ENCODE measurements at regions not wholly inside any gene's neighbourhood (a gene's known extent, or its start where the extent isn't known, plus 50 kb on each side); places are given as distances from the start of the nearest gene placed in this dataset.

DNA sequence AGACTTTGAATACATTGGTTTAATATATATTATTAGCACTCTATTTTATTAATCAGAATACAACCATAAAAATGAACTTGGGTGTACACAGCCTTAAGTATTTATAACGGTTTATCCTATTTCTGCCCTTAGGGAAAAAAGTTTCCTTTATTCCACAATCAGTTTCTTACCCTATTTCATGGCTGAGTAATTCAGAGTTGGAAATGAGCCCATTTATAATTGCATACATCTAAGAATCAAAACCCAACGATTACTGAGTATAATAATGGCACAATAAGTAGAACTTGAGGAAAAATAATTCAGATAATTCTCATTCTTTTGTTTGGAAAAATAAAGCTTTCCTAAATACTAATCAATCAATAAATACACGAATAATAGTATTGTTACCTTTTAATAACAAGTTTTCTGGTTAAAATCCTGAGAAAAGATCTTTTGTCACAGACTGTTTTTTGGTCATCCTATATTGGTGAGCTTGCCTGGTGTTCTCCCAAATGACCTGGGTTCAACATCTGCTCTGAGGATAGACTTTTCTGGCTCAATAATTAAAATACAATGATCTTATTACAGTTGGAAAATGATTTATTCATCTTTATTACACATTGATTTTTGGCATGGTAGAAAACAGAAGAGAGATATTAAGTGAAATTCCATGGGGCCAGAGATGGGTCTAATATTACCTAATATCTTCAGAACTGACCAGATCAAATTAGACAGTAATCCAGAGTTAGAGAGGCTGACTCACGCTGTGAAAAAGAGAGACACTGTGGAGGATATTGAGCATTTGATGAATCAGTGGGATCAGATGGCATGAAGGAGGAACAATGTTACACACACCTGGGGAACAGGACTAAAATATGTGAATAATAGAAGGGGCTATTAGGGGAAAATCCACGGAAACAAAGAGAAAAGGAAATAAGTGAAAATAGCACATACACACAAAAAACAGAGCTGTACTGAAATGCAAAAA is 162.1 kb upstream of the TBX18 start:
- no peak overlapping the region for H3K4me3 ChIP-seq (ENCODE audit: low read length)
- H3K36me3 ChIP-seq (ENCODE audit: control insufficient read depth, insufficient read depth, low read length), result no peaks in the 10 kb centered on the region
- H3K27me3 ChIP-seq (ENCODE audit: control insufficient read depth, insufficient read depth, low read length), result no peaks in the 10 kb centered on the region
- DNase-seq (ENCODE audit: low read depth, low spot score), result no peak
- WGBS (ENCODE audit: insufficient coverage, insufficient read length), result no CpG with 5 or more reads among the region's 5 CpGs
- no peaks in the 10 kb centered on the region for H3K9me3 ChIP-seq (ENCODE audit: control insufficient read depth, insufficient read depth, low read length)
- H3K27ac ChIP-seq (ENCODE audit: low read length), result no peak overlapping the region
- no peaks in the 10 kb centered on the region for H3K4me1 ChIP-seq (ENCODE audit: control insufficient read depth, insufficient read depth, low read length)

DNA sequence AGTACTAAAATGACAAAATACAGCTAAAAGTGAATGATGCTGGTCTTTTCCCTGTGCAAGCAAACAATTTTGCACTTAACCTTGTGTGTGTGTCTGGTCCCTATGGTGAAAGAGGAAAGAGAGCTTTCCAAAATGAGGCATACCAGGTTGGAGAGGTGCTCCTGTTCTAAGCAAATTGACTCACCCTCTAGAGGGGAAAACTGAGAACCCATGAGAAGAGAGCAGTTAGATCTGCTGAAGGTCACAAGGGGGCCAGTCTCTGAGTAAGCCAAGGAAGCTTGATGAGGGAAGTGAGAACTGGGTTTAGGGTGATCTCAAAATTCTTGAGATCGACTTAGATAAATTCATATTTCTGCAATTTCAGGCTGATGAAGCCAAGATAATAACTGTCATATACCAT is 157.5 kb upstream of the TBX18 start:
- Histone ChIP-seq H3K4me1 (ENCODE audit: control insufficient read depth, insufficient read depth, low read length) (no peaks in the 10 kb centered on the region), H3K4me3 (ENCODE audit: low read length) (no peak overlapping the region), H3K9me3 (ENCODE audit: control insufficient read depth, insufficient read depth, low read length) (no peaks in the 10 kb centered on the region), H3K27me3 (ENCODE audit: control insufficient read depth, insufficient read depth, low read length) (no peaks in the 10 kb centered on the region), H3K36me3 (ENCODE audit: control insufficient read depth, insufficient read depth, low read length) (no peaks in the 10 kb centered on the region), H3K27ac (ENCODE audit: low read length) (no peak overlapping the region)
- no peak for DNase-seq (ENCODE audit: low read depth, low spot score)
- WGBS (ENCODE audit: insufficient coverage, insufficient read length), result no CpG with 5 or more reads among the region's 1 CpG

DNA sequence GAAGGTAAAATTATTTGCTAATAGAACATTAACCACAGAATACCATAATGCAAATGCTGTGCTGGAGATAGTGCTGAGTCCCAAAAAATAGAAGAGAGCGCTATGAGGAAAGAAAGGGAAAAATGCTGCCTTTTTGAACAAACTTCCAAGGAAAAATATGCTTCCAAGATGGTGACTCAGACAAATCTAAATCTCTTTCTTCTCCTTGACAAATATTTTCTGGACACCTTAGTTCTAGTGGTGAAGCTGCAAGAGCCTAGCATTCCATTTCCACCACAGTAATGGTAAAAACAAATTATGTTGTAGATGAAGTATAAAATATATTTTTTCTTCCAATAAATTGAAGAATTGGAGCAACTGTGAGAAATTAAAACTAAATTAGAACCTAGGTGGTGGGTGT is 155.6 kb upstream of the TBX18 start:
- Histone ChIP-seq H3K27me3 (ENCODE audit: control insufficient read depth, insufficient read depth, low read length) (no peaks in the 10 kb centered on the region), H3K4me3 (ENCODE audit: low read length) (no peak overlapping the region), H3K9me3 (ENCODE audit: control insufficient read depth, insufficient read depth, low read length) (no peaks in the 10 kb centered on the region), H3K4me1 (ENCODE audit: control insufficient read depth, insufficient read depth, low read length) (no peaks in the 10 kb centered on the region), H3K36me3 (ENCODE audit: control insufficient read depth, insufficient read depth, low read length) (no peaks in the 10 kb centered on the region), H3K27ac (ENCODE audit: low read length) (no peak overlapping the region)
- DNase-seq (ENCODE audit: low read depth, low spot score), result no peak
- no CpG with 5 or more reads among the region's 1 CpG for WGBS (ENCODE audit: insufficient coverage, insufficient read length)

DNA sequence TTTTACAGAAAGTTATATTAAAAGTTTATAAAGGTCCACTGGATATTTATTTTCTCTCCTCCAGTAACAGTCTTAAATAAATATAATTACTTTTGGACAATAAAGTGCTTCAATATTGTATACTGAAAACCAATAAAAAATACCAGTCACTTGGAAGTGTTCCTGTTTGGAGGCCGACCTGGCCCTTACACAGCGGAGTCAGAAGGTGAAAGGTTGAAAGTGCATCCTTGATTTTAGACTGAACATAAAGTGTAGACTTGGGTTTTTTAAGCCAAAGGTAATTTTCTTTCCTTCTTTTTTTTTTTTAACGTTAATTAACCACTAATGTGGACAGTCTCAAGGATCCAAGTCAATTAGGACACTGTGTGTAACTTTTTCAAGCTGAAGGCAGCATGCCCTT is 152.3 kb upstream of the TBX18 start:
- H3K27ac ChIP-seq (ENCODE audit: low read length), result no peak overlapping the region
- no peaks in the 10 kb centered on the region for H3K36me3 ChIP-seq (ENCODE audit: control insufficient read depth, insufficient read depth, low read length)
- H3K27me3 ChIP-seq (ENCODE audit: control insufficient read depth, insufficient read depth, low read length), result no peaks in the 10 kb centered on the region
- no peak overlapping the region for H3K4me3 ChIP-seq (ENCODE audit: low read length)
- no peak for DNase-seq (ENCODE audit: low read depth, low spot score)
- no peaks in the 10 kb centered on the region for H3K9me3 ChIP-seq (ENCODE audit: control insufficient read depth, insufficient read depth, low read length)
- no CpG with 5 or more reads among the region's 3 CpGs for WGBS (ENCODE audit: insufficient coverage, insufficient read length)
- H3K4me1 ChIP-seq (ENCODE audit: control insufficient read depth, insufficient read depth, low read length), result no peaks in the 10 kb centered on the region

DNA sequence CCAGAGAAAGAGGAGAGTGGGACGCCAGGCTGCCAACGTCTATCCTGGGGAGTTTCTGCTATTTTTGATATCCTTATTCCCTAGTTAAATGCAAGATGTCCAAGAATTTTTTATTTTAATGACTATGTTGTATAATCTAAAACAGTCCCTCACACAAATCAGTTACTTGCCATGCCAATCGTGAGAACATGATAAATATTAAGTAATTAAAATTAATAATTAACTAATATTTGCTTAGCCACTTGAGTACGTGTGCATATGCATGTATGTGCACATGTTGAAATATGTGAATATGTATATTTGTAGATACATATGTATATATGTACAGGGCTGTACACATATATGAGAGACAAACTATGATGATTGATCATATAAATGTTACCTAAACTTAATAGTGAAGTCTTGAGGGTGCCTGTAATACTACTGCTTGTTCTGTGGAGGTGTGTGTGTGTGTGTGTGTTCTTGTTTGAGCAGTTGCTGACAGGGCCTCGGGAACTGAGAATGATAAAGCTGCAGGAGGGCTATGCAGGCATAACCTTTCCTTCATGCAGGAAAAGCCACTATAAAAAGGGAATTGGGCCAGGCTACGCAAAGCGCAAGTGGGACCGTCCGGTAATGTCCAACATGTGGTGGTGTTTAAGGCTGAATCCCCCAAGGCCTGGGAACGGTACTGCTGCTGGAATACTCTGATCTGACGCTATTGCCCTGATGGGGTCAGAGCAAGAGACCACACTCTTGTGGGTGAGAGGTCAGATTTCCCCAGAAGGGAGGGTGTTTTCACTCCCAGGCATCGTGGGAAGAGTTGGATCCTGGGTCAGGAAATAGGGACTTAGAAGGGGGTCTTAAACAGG is 148.3 kb upstream of the TBX18 start:
- Histone ChIP-seq H3K27ac (ENCODE audit: low read length) (no peak overlapping the region), H3K4me1 (ENCODE audit: control insufficient read depth, insufficient read depth, low read length) (no peaks in the 10 kb centered on the region)
- WGBS (ENCODE audit: insufficient coverage, insufficient read length), result no CpG with 5 or more reads among the region's 12 CpGs

DNA sequence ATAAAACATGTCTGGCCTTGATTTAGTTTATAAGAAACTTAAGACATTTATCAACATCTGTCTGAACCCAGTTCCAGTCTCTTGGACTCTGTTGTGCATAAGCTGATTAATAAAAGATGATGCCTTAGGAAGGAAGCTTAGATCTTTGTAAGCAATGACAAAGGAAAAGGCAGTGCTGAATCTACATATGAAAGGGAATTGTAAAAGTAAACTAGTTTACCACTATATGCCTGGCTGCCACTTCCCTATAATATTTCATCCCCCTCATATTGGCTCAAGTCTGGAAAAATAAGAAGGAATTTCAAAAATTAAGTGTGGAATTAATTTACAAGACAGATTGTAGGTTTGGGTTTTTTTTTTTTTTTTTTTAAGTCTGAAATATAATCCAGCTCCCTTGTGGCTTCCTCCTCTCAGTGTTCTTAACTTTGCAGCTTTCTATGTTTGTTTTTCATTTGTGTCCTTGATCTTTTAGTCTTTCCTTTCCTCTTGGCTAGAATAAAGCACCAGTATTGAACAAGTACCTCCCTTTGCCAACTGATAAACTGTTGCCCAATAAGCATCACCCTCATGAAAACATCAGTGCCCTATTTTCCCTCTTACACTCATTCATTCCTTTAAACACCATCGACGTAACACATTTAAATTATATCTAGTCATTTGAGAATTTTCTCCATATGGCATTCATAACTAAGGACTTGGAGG is 146.7 kb upstream of the TBX18 start:
- Histone ChIP-seq H3K4me1 (ENCODE audit: control insufficient read depth, insufficient read depth, low read length) (no peaks in the 10 kb centered on the region), H3K9me3 (ENCODE audit: control insufficient read depth, insufficient read depth, low read length) (no peaks in the 10 kb centered on the region), H3K27me3 (ENCODE audit: control insufficient read depth, insufficient read depth, low read length) (no peaks in the 10 kb centered on the region), H3K4me3 (ENCODE audit: low read length) (no peak overlapping the region), H3K36me3 (ENCODE audit: control insufficient read depth, insufficient read depth, low read length) (no peaks in the 10 kb centered on the region), H3K27ac (ENCODE audit: low read length) (no peak overlapping the region)
- WGBS (ENCODE audit: insufficient coverage, insufficient read length), result 100% methylated on average over 2 of the region's 2 CpGs
- DNase-seq (ENCODE audit: low read depth, low spot score), result no peak

More for the DNA sequence above, 148.3 kb upstream of the TBX18 start:
- Histone ChIP-seq H3K4me3 (ENCODE audit: low read length) (no peak overlapping the region), H3K27me3 (ENCODE audit: control insufficient read depth, insufficient read depth, low read length) (no peaks in the 10 kb centered on the region), H3K36me3 (ENCODE audit: control insufficient read depth, insufficient read depth, low read length) (no peaks in the 10 kb centered on the region), H3K9me3 (ENCODE audit: control insufficient read depth, insufficient read depth, low read length) (no peaks in the 10 kb centered on the region)
- no peak for DNase-seq (ENCODE audit: low read depth, low spot score)

DNA sequence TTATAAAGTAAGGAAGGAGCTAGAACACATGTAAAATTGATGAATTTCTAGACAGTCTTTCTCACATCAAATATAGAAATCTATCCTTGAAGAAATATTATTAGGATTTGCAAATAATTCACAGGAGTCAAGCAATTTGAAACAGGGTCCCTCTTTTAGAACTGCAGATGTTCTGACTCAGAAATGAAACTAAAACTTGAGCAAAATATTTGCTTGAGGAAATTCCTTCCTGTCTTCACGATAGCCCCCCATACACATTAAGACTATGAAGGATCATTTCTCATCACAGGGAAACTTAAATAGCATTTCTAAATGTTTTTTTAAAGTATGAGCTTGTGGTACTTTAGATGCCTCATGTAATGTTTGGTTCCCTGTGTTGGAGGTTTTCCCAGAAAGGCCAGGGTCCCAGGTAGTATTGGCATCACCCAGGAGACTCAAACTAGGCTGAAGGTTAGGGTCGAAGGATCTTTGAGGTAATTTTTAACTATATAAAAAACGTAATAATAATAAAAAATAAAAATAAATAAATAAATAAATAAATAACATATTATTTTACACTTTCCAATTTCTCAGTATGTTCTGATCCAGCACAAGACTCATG is 144.0 kb upstream of the TBX18 start:
- Histone ChIP-seq H3K9me3 (ENCODE audit: control insufficient read depth, insufficient read depth, low read length) (no peaks in the 10 kb centered on the region), H3K36me3 (ENCODE audit: control insufficient read depth, insufficient read depth, low read length) (no peaks in the 10 kb centered on the region), H3K27me3 (ENCODE audit: control insufficient read depth, insufficient read depth, low read length) (no peaks in the 10 kb centered on the region), H3K27ac (ENCODE audit: low read length) (no peak overlapping the region), H3K4me3 (ENCODE audit: low read length) (no peak overlapping the region), H3K4me1 (ENCODE audit: control insufficient read depth, insufficient read depth, low read length) (no peaks in the 10 kb centered on the region)
- WGBS (ENCODE audit: insufficient coverage, insufficient read length), result no CpG with 5 or more reads among the region's 3 CpGs
- no peak for DNase-seq (ENCODE audit: low read depth, low spot score)

DNA sequence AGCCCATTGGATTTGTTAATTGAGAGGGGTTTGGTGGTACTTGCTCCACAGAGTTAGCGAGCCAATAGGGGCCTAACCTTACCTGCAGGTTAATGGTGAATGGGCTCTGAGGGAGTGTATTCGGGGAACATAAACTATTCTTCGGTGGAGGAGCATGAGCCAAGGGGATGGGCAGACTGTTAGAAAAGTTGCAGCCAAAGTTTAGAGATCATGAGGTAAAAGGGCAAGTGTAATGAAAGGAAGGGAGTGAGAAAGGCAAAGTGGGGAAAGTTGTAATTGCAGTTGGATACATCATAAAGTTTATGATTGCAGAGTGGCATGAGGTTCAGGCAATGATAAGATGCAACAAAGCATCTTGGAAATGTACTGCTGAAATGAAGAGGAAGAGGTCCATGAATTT is 142.1 kb upstream of the TBX18 start:
- Histone ChIP-seq H3K4me1 (ENCODE audit: control insufficient read depth, insufficient read depth, low read length) (no peaks in the 10 kb centered on the region), H3K4me3 (ENCODE audit: low read length) (no peak overlapping the region), H3K27me3 (ENCODE audit: control insufficient read depth, insufficient read depth, low read length) (no peaks in the 10 kb centered on the region), H3K27ac (ENCODE audit: low read length) (no peak overlapping the region), H3K36me3 (ENCODE audit: control insufficient read depth, insufficient read depth, low read length) (no peaks in the 10 kb centered on the region), H3K9me3 (ENCODE audit: control insufficient read depth, insufficient read depth, low read length) (no peaks in the 10 kb centered on the region)
- DNase-seq (ENCODE audit: low read depth, low spot score), result no peak
- no CpG with 5 or more reads among the region's 3 CpGs for WGBS (ENCODE audit: insufficient coverage, insufficient read length)

DNA sequence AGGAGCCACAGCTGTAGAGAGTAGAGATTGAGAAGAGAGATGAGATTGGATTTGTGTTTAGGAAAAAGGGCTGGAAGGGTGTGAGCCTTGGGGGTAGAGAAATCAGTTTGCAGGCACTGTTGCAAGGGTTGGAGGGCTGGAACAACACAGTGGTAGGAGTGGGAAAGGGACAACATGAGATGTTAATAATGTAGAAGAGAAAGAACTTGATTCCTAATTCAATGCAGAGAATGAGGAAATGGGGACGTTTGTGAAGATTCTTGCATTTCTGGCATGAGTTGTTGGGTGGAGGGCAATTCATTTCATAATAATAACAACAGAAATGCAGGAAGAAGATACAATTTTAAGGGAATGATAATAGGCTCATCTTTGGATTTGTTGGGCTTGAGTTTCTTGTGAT is 141.4 kb upstream of the TBX18 start:
- H3K4me3 ChIP-seq (ENCODE audit: low read length), result no peak overlapping the region
- WGBS (ENCODE audit: insufficient coverage, insufficient read length), result no CpG with 5 or more reads among the region's 1 CpG
- no peak overlapping the region for H3K27ac ChIP-seq (ENCODE audit: low read length)
- no peak for DNase-seq (ENCODE audit: low read depth, low spot score)
- no peaks in the 10 kb centered on the region for H3K27me3 ChIP-seq (ENCODE audit: control insufficient read depth, insufficient read depth, low read length)
- no peaks in the 10 kb centered on the region for H3K9me3 ChIP-seq (ENCODE audit: control insufficient read depth, insufficient read depth, low read length)
- no peaks in the 10 kb centered on the region for H3K36me3 ChIP-seq (ENCODE audit: control insufficient read depth, insufficient read depth, low read length)
- H3K4me1 ChIP-seq (ENCODE audit: control insufficient read depth, insufficient read depth, low read length), result no peaks in the 10 kb centered on the region

Data from iPS DF 6.9 (cell line).